K562 (cell line): ENCODE measurements at regions not wholly inside any gene's neighbourhood (a gene's known extent, or its start where the extent isn't known, plus 50 kb on each side); places are given as distances from the start of the nearest gene placed in this dataset.
A peak's percentile ranks its signal among the peaks of the same experiment; 100 is the strongest.
"Not testable (repeated sequence)": the region's sequence is repeated elsewhere in the genome, so short reads cannot be mapped to it uniquely, and the experiment has no call there.

Experiments
- ATAC-seq: fragments of 200-7000 bp; cut with Tn5 transposase; 3 replicates; pipeline ENCODE4 v1.9.1; 2020; ENCODE audit warnings: moderate library complexity
- BruUV-seq: library from RNA; stranded (reverse); fragments of 400-500 nt; replicated peaks from 2 replicates; lab custom pipeline; 2021; lab: Mats Ljungman, UMichigan
- CTCF ChIA-PET: fragments of 300-600 bp; formaldehyde crosslinking; extraction: SDS; loops from one replicate; lab custom pipeline; 2021; ENCODE audit warnings: low intra/inter-chr PET ratio; lab: Yijun Ruan, JAX
- POLR2A ChIA-PET: fragments of 300-600, 350-650 bp; sonication (Branson Sonifier 250); formaldehyde crosslinking; extraction: SDS; loops from one replicate; lab custom pipeline; 2021; ENCODE audit warnings: antibody characterized with exemption, inconsistent platforms; lab: Yijun Ruan, JAX
- DNase-seq, 4 experiments: peaks; one replicate each; pipeline versions ENCODE4 v3.0.0 to v3.0.0-alpha.2; 2011 to 2018; ENCODE audit warnings: low spot score in 3 of 4, mixed read lengths in 3 of 4; ENCODE audit errors: extremely low read depth in 1 of 4
- FAIRE-seq: peaks from 2 replicates; lab custom pipeline; 2011; peaks lifted over from hg19 to GRCh38; lab: Jason Lieb, UNC
- H2AFZ ChIP-seq: 2 replicates; pipeline ENCODE4 v1.6.0; 2011; ENCODE audit warnings: low read depth, low read length, control low read depth, inconsistent platforms
- H3K27ac ChIP-seq: fragments of 200-600 bp; 3 replicates; pipeline ENCODE4 v1.8.0; 2011; ENCODE audit warnings: low read depth, mild to moderate bottlenecking, control low read depth, inconsistent platforms, low read length, moderate library complexity, mixed read lengths; ENCODE audit errors: extremely low read depth
- H3K27me3 ChIP-seq, 2 experiments: fragments of 300-600 bp in 1 of 2; 2 replicates in 1 of 2; 3 replicates in 1 of 2; pipeline versions ENCODE4 v1.6.0 to v1.8.0; 2011; ENCODE audit warnings: inconsistent platforms in 2 of 2, low read length in 2 of 2, mild to moderate bottlenecking in 1 of 2, mixed read lengths in 1 of 2, moderate library complexity in 1 of 2; ENCODE audit not compliant: control insufficient read depth in 2 of 2, insufficient read depth in 2 of 2
- H3K36me3 ChIP-seq: fragments of 300-600 bp; 3 replicates; pipeline ENCODE4 v1.8.0; 2011; ENCODE audit warnings: mild to moderate bottlenecking, low read length, inconsistent platforms; ENCODE audit not compliant: control insufficient read depth, insufficient read depth
- H3K4me1 ChIP-seq, 2 experiments: fragments of 200-600 bp in 1 of 2; replicated peaks in 1 of 2; 2 replicates in 1 of 2; 3 replicates in 1 of 2; pipeline versions ENCODE4 v1.5.1 to v1.8.0; 2011; ENCODE audit warnings: inconsistent platforms in 2 of 2, low read length in 2 of 2, mild to moderate bottlenecking in 1 of 2, mixed read lengths in 1 of 2, moderate library complexity in 1 of 2; ENCODE audit not compliant: control insufficient read depth in 2 of 2, insufficient read depth in 2 of 2
- H3K4me2 ChIP-seq: 2 replicates; pipeline ENCODE4 v1.6.1; 2011; ENCODE audit warnings: low read length, control low read depth, inconsistent platforms, mixed read lengths; ENCODE audit not compliant: insufficient read depth
- H3K4me3 ChIP-seq: fragments of 200-600 bp; sonication (generic), shearing (Covaris generic); 2 replicates; pipeline ENCODE4 v1.5.1; 2016; ENCODE audit warnings: control low read depth, inconsistent platforms
- H3K79me2 ChIP-seq: fragments of 200-600 bp; 3 replicates; pipeline ENCODE4 v1.8.0; 2011; ENCODE audit warnings: low read length, inconsistent platforms; ENCODE audit not compliant: control insufficient read depth, insufficient read depth
- H3K9ac ChIP-seq, 2 experiments: 2 replicates each; pipeline versions ENCODE4 v1.6.0 to v1.6.1; 2011; ENCODE audit warnings: low read depth in 2 of 2, low read length in 2 of 2, control low read depth in 1 of 2, inconsistent platforms in 1 of 2, mild to moderate bottlenecking in 1 of 2, mixed read lengths in 1 of 2; ENCODE audit not compliant: insufficient read depth in 1 of 2
- H3K9me1 ChIP-seq: one replicate; pipeline ENCODE4 v1.6.0; 2011; ENCODE audit warnings: inconsistent platforms, mild to moderate bottlenecking, low read length, moderate library complexity; ENCODE audit not compliant: control insufficient read depth, insufficient read depth
- H3K9me3 ChIP-seq: replicated peaks from 2 replicates; pipeline ENCODE4 v1.5.1; 2011; ENCODE audit warnings: low read depth, low read length, inconsistent platforms; ENCODE audit not compliant: control insufficient read depth, insufficient read depth
- H4K20me1 ChIP-seq: replicated peaks from 2 replicates; pipeline ENCODE4 v1.6.1; 2011; ENCODE audit warnings: low read length, inconsistent platforms, mixed read lengths; ENCODE audit not compliant: control insufficient read depth, insufficient read depth
- WGBS: fragments of 100-300 bp; shearing (Covaris generic); methylation state at CpG from one replicate; pipeline ENCODE4 v1.1.6; 2016; ENCODE audit warnings: low coverage, mixed read lengths; ENCODE audit not compliant: insufficient coverage; ENCODE audit errors: missing lambda C conversion rate; 5-methylcytosine and 5-hydroxymethylcytosine counted together
- in situ Hi-C: fragments of 300-500 bp; cut with MboI; formaldehyde crosslinking; loops from 4 replicates; pipeline ENCODE4 v1.15.0; 2018; ENCODE audit warnings: inconsistent platforms, mixed read lengths
- intact Hi-C: fragments of 100-400 bp; cut with micrococcal nuclease; formaldehyde crosslinking; loops from 2 replicates; pipeline ENCODE4 v1.14.2; 2022

- in situ Hi-C loops, H3K27ac ChIP-seq: not testable (repeated sequence)
Observed at GRCh38 chr1:85520826-85521820, 56.2 kb upstream of the DDAH1 start.

DNA sequence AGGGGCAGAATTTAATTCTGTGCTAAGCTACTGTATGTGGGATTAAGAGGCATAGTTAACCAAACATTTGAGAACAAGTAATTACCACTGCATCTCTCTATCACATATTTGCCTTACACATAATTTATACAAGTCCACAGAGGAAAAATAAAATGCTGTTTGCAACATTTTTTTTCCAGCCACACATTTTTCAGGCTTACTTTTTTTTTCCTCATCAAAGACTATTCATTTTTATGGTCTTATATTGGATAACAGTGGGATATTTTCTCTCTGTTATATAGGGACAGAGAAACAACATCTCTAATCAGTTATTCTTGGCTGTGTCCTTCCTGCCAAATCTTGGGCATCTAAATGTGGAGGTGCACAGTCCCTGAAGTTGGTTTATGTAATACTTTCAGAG, 57.5 kb upstream of the DDAH1 start:
- H3K27ac ChIP-seq, POLR2A ChIA-PET, FAIRE-seq, ATAC-seq, H2AFZ ChIP-seq, BruUV-seq, H3K4me2 ChIP-seq, DNase-seq, H3K4me3 ChIP-seq, intact Hi-C loops, H3K4me1 ChIP-seq, H3K36me3 ChIP-seq, H4K20me1 ChIP-seq, H3K27me3 ChIP-seq, H3K79me2 ChIP-seq, CTCF ChIA-PET, H3K9me3 ChIP-seq, H3K9ac ChIP-seq, in situ Hi-C loops, H3K9me1 ChIP-seq: not testable (repeated sequence)

More at GRCh38 chr1:85520826-85521820, 56.2 kb upstream of the DDAH1 start:
- H3K79me2 ChIP-seq, H3K9ac ChIP-seq, H4K20me1 ChIP-seq, H3K9me3 ChIP-seq, POLR2A ChIA-PET, H3K4me2 ChIP-seq, H2AFZ ChIP-seq, H3K36me3 ChIP-seq, CTCF ChIA-PET, intact Hi-C loops, DNase-seq, H3K4me3 ChIP-seq, H3K4me1 ChIP-seq, H3K27me3 ChIP-seq, ATAC-seq, H3K9me1 ChIP-seq, BruUV-seq: not testable (repeated sequence)
- under 1% methylated on average over 10 of the region's 15 CpGs for WGBS
- FAIRE-seq, result peak; percentile 23

DNA sequence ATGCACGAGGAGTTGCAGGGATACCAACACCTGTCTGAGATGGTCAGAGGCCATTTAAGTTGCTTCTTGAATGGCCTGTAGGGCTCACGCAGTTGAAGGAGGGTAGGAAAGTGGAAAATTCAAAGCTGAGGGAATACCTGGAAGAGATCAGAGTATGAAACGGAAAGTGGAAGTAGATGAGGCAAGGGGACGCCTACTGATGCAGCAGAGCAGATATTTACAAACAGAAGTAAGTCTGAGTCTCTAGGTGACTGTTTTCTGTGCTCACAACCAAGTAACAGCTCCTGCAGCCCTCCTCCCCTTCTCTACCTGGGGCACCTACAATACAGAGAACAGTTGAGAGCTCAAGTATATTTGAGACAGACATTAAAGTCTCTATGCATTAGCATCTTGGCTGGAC, 57.5 kb upstream of the CCN1 start:
- DNase-seq, H3K36me3 ChIP-seq, H2AFZ ChIP-seq, ATAC-seq, H3K4me2 ChIP-seq, BruUV-seq, H3K27ac ChIP-seq, CTCF ChIA-PET, in situ Hi-C loops, POLR2A ChIA-PET, H3K9me1 ChIP-seq, H3K4me1 ChIP-seq, H3K9ac ChIP-seq, H3K79me2 ChIP-seq, intact Hi-C loops, H3K4me3 ChIP-seq, H4K20me1 ChIP-seq, H3K27me3 ChIP-seq, FAIRE-seq, H3K9me3 ChIP-seq: not testable (repeated sequence)
- WGBS, result 0% methylated on average over 3 of the region's 4 CpGs
